GM18505 (cell line): ENCODE measurements at regions not wholly inside any gene's neighbourhood (a gene's known extent, or its start where the extent isn't known, plus 50 kb on each side); places are given as distances from the start of the nearest gene placed in this dataset.

ENCODE experiments used
- ATAC-seq: cut with Tn5 transposase; IDR thresholded peaks from one replicate; pipeline ENCODE4 v1.9.1; 2021; ENCODE audit not compliant: unreplicated experiment
- POLR2A ChIP-seq: IDR thresholded peaks from 4 replicates; pipeline ENCODE4 v1.6.1; 2011; ENCODE audit warnings: borderline replicate concordance; ENCODE audit not compliant: insufficient read depth, insufficient read length; ENCODE audit errors: extremely low read depth

- no peak for TF ChIP-seq POLR2A
- no peak for ATAC-seq
These were observed 54.4 kb upstream of the IL12A start for GRCh38 chr3:159934216-159934615.

GRCh38 chr3:159936541-159936940 lies 52.1 kb upstream of the IL12A start:
- ATAC-seq, result no peak
- no peak for TF ChIP-seq POLR2A

- ATAC-seq, result no peak
These were observed 51.0 kb upstream of the IL12A start for GRCh38 chr3:159937561-159938166.

GRCh38 chr3:159938714-159939113 lies 49.9 kb upstream of the IL12A start:
- ATAC-seq, result no peak

More at GRCh38 chr3:159937561-159938166, 51.0 kb upstream of the IL12A start:
- TF ChIP-seq POLR2A, result no peak

More at GRCh38 chr3:159938714-159939113, 49.9 kb upstream of the IL12A start:
- no peak for TF ChIP-seq POLR2A
